Right ventricle myocardium superior (tissue), 1 donor: ENCODE measurements at regions not wholly inside any gene's neighbourhood (a gene's known extent, or its start where the extent isn't known, plus 50 kb on each side); places are given as distances from the start of the nearest gene placed in this dataset.

Experiments
- ATAC-seq: fragments of 200-7000 bp; cut with Tn5 transposase; one replicate; pipeline ENCODE4 v1.9.1; 2020; ENCODE audit warnings: mild to moderate bottlenecking; ENCODE audit not compliant: poor library complexity
- DNase-seq: peaks from one replicate; pipeline ENCODE4 v3.0.0-alpha.2; 2020
- intact Hi-C: fragments of 100-400 bp; cut with DNase I; formaldehyde crosslinking; loops from one replicate; pipeline ENCODE4 v1.11.2; 2022
- donor health status: DM: no; HTN: yes; CAD: no; lungs with severe emphysema.

DNA sequence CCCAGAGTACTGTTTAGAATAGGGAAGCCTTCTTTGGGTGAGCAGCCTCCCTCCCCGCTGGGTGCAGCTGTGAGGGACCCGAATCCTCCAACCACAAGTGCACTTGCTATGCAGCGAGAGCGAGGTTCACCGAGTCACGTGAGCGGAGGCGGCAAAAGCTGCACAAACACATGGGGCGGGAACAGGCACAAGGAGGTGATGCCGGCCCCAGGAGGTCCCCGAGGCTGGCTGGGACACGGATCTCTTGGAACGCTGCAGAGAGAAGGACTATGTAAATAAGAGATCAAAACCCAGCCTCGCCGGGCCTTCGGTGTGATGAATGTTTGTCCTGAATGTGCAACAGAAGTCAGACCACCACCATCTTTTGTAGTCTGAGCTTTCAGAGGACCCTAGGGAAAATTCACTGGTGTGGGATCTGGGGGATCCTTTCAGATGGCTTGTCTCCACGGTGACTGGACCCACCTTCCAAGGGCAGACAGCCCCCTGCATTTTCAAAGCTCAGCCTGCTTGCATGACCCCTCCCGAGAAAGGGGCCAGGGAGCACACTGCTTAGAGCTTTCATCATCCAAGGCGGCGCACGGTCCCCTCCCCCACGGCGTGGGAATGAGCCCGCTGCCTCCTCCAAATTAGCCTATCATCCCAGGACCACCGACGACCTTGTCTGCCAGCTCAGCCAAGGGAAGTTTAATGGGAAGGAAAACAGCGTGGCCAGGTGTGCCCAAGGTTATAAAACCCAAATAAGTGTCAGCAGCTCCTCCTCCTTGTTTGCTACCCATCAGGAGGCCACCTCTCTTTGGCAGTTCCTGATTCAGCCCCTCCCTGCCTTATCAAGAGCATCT is 327.7 kb downstream of the CXCL12 start:
- no peak for ATAC-seq
- intact Hi-C loops: no loop called here

DNA sequence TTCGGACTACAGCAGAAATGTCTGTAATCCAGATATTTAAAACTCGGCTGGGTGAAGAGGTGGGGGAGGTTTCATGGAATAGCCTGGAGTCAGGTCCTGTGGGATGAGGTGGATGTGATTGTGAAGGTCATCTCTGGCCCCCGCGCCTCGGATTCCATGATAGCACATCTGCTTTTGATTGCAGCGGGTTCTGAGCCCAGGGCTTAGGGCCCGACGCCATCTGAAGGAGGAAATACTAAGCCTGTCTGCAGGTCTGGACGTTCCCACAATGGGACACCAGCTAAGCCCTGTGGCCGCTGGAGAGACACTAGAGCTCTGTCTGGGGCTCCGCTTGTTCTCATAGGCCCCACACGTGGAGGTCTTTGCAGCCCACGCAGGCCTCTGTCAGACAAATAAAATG is 328.7 kb downstream of the CXCL12 start:
- intact Hi-C loops: no loop called here
- peak; percentile 62 for ATAC-seq
- peak; percentile 59 for DNase-seq

More for the DNA sequence above, 327.7 kb downstream of the CXCL12 start:
- no peak for DNase-seq

GRCh38 chr10:44054046-44054445 is 330.9 kb downstream of the CXCL12 start:
- no peak for ATAC-seq
- no peak for DNase-seq
- intact Hi-C loops: no loop called here

GRCh38 chr10:44053391-44053790 is 331.5 kb downstream of the CXCL12 start:
- intact Hi-C loops: no loop called here
- ATAC-seq: no peak
- no peak for DNase-seq

DNA sequence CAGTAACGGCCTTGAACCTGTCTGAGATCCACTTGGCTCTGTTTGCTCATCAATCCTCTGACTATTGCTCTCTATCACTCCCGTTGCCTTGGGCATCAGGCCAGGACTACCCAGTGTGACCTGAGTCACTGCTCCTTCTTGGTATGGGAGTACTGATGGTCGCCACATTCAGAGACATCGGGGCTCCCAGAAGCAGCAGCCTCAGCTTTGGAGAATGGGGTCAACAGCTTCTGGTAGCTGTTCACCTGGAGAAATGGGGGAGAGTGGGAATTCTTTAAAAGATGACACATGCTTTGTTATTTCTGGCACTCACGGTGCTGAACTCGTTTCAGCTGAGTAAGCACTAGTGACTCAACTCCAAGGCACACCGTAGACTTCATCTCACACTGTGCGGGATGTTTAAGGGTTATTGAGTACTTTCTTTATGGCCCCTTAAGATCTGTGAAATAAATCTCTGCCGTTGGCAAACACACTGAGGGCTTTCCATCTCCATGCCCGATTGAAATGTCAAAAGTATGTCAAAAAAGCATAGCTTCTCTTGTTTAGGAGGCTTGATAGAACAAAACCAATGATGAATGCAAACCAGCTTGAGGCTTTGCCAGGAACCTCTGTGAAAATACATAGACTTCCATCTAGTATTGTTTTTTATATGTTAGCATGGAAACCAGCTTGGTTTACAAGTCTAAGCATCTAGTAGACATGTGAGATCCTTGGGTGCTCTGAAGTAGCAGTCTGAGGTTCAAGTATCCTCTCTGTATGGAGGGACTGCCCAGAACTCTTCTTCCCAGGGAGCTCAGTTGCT is 333.1 kb downstream of the CXCL12 start:
- intact Hi-C loops: no loop called here
- ATAC-seq: no peak
- no peak for DNase-seq

DNA sequence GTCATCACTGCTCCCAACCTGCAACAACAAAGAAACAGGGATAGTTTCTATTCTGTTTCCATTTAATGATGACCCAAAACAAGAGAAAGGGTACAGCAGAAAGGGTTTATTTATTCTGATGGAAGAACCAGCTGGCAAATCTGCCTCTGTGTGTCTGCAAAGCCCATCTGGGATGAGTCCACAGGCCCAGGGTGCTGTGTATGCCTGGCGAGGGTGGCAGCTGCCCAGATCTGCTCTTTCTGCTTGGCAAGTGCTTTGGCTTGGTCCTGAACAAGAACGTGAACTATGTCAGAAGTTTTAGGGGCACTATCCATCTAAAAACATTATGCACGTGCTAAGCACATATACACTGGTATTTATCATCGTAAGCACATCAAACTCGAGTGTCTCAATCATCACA is 333.8 kb downstream of the CXCL12 start:
- DNase-seq (no peak), ATAC-seq (no peak)
- intact Hi-C loops: no loop called here

GRCh38 chr10:44049301-44050015 is 335.4 kb downstream of the CXCL12 start:
- no peak for ATAC-seq
- DNase-seq: no peak
- intact Hi-C loops: no loop called here

DNA sequence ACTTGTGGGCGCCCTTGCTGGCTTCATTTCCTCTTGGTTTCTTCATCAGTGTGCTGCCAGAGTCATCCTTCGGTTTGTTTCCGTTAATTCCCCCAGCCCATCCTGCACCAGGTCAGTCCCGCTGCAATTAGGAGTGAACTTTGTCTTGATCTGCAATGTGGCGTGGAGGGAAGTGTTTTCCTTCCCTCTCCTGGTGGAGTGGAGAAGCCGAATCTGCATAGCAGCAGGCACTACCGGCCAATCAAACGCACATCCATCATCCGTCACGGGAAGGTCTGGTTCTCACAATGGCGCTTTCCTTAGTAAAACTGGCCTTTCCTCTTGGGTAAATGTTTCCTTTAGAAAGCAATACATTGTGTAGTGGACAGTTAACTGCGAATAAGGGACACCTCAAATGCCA is 337.5 kb downstream of the CXCL12 start:
- no peak for ATAC-seq
- intact Hi-C loops: no loop called here
- no peak for DNase-seq

- intact Hi-C loops: no loop called here
- no peak for ATAC-seq
- no peak for DNase-seq
These were observed 338.3 kb downstream of the CXCL12 start for GRCh38 chr10:44046605-44047004.

GRCh38 chr10:44045020-44045419 is 339.9 kb downstream of the CXCL12 start:
- DNase-seq: no peak
- ATAC-seq: peak; percentile 81
- intact Hi-C loops: no loop called here

- intact Hi-C loops: no loop called here
- ATAC-seq: peak; percentile 32
These were observed 340.3 kb downstream of the CXCL12 start for GRCh38 chr10:44044549-44044948.

GRCh38 chr10:44043646-44044375 is 341.1 kb downstream of the CXCL12 start:
- ATAC-seq (peak; percentile 61), DNase-seq (no peak)
- intact Hi-C loops: no loop called here

More at GRCh38 chr10:44044549-44044948, 340.3 kb downstream of the CXCL12 start:
- no peak for DNase-seq

DNA sequence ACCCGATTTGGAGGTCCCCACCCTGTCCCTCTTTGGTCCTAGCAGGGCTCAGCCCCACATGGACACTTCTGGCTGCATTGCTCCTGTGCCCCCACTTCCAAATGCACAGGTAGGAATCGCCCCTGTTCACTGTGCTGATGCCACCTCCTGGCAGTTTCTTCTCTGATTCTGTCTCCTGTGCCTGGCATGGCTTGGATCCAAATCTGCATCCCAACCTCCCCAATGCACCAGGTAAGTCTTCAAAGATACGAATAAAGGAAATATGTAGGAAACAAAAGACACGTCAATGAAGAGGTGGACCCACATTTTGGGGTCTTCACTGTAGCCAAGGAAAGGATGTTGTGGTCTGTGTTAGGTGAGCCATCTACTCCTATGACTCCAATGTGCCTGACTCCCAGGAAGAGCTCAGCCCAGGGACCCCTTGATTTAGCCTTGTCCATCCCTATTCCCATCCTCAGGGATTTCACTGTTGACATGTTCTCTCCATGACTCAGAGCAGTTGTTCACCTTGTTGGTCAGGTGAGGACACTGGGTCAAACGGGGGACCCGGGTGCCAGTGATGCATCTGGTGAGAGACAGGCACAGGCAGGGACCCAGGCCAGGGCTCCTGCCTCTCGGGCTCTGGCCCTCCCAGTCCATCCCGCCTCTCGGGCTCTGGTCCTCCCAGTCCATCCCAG is 341.8 kb downstream of the CXCL12 start:
- no peak for DNase-seq
- intact Hi-C loops: no loop called here
- no peak for ATAC-seq

- DNase-seq: no peak
- intact Hi-C loops: no loop called here
These were observed 342.7 kb downstream of the CXCL12 start for GRCh38 chr10:44042075-44042770.

DNA sequence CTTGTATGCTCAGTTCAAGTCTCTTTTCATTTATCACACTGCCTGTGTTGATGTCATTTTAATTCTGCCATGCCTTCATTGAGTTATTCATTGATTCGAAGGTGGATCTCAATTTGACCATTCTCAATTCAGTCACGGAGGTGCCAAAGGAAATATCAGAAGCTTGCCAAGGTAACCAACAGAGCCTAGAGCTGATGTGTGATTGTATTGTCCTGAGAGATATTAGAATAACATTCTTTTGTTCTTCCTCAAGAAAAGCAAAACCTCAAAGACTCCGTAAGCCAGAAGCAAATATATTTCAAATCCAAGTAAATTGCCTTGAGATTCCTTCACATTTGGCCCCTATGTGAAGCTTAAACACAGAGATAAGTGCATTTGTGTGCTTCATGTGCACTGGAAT is 345.3 kb downstream of the CXCL12 start:
- ATAC-seq (no peak), DNase-seq (no peak)
- intact Hi-C loops: no loop called here

More at GRCh38 chr10:44042075-44042770, 342.7 kb downstream of the CXCL12 start:
- no peak for ATAC-seq

- intact Hi-C loops: no loop called here
- ATAC-seq (no peak), DNase-seq (no peak)
These were observed 348.5 kb downstream of the CXCL12 start for GRCh38 chr10:44036425-44036824.

DNA sequence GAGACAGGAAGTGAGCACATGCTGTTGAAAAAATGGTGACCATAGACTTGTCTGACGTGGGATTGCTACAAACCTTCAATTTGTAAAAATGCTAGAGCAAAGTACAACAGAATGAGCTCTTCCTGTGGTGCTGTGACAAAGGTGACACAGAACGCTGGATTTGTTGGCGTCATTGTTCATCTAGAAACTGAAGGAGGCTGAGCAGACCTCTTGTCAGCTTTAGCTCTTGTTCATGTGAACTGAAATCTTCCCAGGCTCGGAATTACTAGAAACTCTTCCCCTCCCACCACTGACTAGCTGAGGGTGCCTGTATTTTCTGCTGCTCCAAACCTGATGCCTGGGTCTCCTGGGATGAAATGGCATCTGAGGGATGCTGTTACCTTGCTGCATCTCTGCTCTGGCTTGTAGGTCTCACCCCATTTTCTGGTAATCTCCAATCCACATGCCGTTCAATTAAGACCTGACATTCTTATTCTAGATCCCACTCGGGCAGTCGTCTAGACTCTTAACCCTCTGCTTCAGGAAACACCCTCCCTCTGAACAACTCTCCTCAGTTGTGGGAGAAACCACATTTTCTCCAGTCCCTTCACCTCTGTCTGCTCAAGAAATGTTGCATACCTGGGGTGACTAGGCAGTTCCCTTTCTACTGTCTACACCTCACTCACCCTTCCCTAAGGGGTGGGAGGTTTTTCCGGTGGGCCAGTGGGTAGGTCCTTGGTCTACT is 349.3 kb downstream of the CXCL12 start:
- DNase-seq (no peak), ATAC-seq (no peak)
- intact Hi-C loops: no loop called here
